Kidney glomerular epithelial cell (primary cell): ENCODE measurements at regions not wholly inside any gene's neighbourhood (a gene's known extent, or its start where the extent isn't known, plus 50 kb on each side); places are given as distances from the start of the nearest gene placed in this dataset.

Experiments
- DNase-seq: peaks from one replicate; lab custom pipeline; 2025; lab: John Stamatoyannopoulos, UW

- DNase-seq = no peak
Measured at GRCh38 chr2:41913921-41914609, 133.8 kb upstream of the PKDCC start.

- DNase-seq = no peak
Measured at GRCh38 chr2:41914936-41915335, 132.9 kb upstream of the PKDCC start.

GRCh38 chr2:41916177-41916576, 131.6 kb upstream of the PKDCC start:
- no peak for DNase-seq

- no peak for DNase-seq
Measured at GRCh38 chr2:41917587-41917986, 130.2 kb upstream of the PKDCC start.

DNA sequence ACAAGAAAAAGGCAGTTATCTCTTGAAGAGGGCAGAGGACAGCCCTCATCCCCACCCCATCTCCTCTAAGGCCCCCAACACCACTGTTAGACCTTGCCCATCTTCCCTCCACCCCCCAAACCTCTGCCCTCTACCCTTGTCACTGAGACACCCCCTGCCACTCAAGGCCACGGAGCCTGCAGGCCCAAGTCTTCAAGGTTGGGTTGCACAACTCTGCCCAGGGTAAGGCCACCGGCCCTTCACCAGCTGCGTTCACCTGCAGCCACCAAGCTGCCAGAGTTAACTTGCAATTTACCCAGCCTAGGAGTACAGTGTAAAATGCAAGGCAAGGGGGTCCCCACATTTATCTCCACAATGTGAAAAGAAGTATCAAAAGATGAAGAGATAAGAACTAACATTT, 128.7 kb upstream of the PKDCC start:
- DNase-seq = no peak

- no peak for DNase-seq
Measured at GRCh38 chr2:41920181-41920580, 127.6 kb upstream of the PKDCC start.

GRCh38 chr2:41920812-41921211, 127.0 kb upstream of the PKDCC start:
- no peak for DNase-seq

- DNase-seq = peak; percentile 48
Measured at GRCh38 chr2:41922177-41922576, 125.6 kb upstream of the PKDCC start.

- no peak for DNase-seq
Measured at GRCh38 chr2:41923156-41923786, 124.5 kb upstream of the PKDCC start.

- no peak for DNase-seq
Measured at GRCh38 chr2:41924024-41924423, 123.8 kb upstream of the PKDCC start.

- no peak for DNase-seq
Measured at GRCh38 chr2:41924709-41925408, 123.0 kb upstream of the PKDCC start.

DNA sequence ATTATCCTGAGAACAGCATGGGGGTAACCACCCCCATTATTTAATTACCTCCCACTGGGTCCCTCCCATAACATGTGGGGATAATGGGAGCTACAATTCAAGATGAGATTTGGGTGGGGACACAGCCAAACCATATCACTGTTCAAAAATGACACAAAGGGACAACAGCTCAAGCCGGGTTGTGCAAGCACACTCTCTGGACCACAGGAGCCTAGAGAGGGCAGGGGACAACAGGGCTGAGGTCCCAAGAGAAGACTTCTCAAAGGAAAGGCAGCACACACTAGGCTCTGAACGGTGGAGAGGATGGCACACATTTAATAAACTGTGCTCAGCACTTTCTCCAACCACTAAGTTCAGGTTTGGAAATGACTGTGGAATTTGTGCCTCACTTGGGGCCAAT, 122.1 kb upstream of the PKDCC start:
- no peak for DNase-seq

DNA sequence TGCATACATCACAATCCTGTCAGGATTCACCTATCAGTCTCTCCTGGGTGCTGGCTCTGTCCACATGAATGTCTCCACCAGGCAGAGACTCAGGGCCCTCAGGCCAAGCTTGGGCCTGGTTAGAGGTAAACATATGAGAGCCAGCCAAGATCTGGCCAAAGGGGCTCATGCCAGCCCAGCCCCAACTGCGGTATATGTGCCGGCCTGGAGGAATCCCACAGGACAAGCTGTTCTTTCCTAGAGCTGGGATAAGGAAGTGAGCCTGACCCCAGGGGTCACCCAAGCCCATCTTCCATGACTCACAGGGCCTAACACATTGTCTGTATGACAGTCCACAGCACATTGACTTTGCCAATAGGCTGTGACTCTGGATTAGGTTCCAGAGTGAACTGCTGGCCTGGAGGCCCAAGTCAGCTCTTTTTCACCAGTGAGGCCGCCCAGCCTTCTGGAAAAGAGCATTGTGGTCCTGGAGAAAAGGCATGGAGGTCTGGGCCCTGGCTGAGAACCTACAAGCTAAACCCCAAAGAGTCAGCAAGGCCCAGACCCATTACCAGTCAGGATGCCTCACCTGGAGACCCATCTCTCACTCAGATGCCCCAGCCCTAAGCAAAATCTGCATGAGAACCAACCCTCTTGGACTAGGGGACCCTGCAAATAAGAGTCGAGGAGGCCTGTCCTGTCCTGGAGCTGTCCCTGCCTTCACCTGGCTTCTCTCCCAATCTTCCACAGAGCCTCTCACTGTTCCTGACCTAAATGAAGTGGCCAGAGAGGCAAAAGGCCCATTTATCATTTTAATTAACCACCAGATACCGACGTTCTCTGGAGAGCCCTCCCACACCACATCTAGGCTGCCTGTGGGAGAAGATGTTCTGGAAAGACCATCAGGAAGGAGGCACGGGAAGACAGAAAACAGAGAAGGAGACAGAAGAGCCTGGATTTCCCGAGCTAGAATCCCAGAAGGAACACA, 120.9 kb upstream of the PKDCC start:
- DNase-seq = no peak

DNA sequence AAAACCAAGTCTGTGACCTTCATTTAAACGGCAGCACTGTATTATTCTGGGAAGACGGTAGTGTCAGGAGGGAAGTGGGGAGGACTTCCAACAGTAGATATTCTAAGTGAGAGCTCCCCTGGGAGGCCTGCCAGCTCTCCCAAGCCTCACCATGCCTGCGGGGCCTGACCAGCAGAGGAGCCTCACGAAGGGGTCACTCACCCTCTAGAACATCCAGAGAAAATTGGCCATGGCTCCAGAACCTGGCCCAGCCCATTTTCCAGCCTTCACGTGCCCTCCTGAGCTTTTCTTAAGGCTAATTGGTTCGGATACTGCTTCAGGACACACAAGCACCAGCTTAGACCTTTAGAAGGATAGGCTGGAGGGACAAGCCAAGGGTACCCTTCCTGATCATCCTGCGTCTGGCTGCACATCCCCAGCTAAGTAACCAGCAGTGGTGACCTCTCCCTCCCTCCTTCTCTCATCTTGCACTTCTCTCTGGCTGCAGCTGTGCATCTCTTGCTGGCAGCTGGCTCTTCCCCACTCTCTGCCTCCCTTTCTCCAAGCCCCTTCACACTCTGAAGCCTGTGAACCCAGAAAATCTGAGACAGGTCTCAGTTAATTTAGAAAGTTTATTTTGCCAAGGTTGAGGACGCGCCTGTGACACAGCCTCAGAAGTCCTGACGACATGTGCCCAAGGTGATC, 120.1 kb upstream of the PKDCC start:
- DNase-seq = no peak

GRCh38 chr2:41928526-41928925, 119.3 kb upstream of the PKDCC start:
- DNase-seq = peak; percentile 53

DNA sequence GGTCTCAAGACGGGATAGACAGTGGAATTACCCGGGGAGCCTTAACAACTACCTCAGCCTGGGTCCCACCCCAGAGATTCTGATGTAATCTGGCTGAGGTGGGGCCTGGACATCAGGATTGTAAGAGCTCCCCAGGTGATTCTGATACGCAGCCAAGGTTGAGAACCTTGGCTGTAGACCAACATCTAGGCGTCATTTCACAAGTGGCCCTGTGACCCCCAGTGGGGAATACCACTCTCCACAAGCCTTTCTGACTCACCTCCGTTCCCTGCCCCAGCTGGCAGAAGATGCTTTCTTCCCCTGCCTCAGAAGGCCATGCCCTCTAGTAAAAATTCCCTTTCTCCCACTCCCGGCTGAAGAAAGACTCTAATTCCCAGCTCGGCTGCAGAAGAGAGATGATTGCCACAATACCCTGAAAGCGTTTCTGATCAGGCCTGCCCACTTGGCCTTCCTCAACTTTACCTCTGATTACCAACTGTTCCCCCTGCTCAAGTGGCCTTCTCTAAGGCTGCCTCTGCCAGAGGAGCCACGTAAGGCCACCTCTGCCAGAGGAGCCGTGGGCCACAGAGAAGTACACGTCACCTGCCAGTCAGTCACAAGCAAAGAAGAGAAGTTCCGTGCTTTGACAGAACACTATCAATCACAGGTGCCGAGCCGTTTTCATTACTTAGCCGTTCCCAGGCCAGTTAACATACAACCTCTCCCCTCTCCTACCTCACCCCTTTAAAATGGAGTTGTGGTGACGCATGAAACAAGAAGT, 116.8 kb upstream of the PKDCC start:
- DNase-seq = peak; percentile 65

- no peak for DNase-seq
Measured at GRCh38 chr2:41932241-41933045, 115.4 kb upstream of the PKDCC start.

GRCh38 chr2:41933046-41933420, 114.8 kb upstream of the PKDCC start:
- no peak for DNase-seq

DNA sequence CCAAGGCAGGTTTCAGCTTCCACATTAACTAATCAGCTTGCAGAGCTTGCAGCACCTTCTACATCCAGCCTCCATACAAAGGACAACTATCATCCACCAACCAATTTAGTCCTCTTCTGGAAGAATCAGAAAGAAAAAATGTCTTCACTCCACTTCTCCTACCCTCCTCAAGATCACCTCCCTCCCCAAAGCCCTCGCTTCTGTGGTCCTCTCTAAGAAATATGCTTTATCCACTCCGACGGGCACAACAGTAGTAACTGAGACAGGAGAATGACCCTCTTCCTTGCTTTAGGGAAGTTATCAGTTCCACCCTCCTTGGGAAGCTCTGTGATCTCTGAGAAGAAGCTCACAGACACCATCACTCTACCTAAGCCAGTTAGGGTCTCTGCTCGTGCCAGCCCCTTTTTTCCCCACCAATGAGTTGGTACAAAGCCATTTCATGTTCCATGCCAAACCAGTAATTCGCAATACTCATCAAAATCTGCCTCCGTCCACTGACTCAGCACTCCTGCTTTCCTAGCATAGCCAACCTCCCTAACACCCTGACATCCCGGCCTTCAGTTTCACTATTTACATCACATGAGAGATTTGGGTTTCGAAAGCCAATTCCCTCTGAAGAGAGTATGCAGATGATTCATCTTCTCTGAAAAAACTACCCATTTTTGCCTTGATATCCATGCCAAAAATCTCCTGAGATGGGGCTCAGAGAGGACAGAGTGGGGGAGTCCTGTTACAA, 114.1 kb upstream of the PKDCC start:
- DNase-seq = peak; percentile 60
